ENCODE measurements at regions not wholly inside any gene's neighbourhood (a gene's known extent, or its start where the extent isn't known, plus 50 kb on each side); places are given as distances from the start of the nearest gene placed in this dataset.

GRCh38 chr18:55778788-55779690 is 191.0 kb upstream of the TCF4 start:
- no peak for DNase-seq (ENCODE audit: low read depth)

- DNase-seq (ENCODE audit: low read depth): no peak
Observed at GRCh38 chr18:55777666-55778304, 189.8 kb upstream of the TCF4 start.

GRCh38 chr18:55775972-55776371 is 188.0 kb upstream of the TCF4 start:
- no peak for DNase-seq (ENCODE audit: low read depth)

- no peak for DNase-seq (ENCODE audit: low read depth)
Observed at GRCh38 chr18:55774505-55774904, 186.5 kb upstream of the TCF4 start.

- no peak for DNase-seq (ENCODE audit: low read depth)
Observed at GRCh38 chr18:55768255-55768654, 180.3 kb upstream of the TCF4 start.

- no peak for DNase-seq (ENCODE audit: low read depth)
Observed at GRCh38 chr18:55764386-55764785, 176.4 kb upstream of the TCF4 start.

- DNase-seq (ENCODE audit: low read depth): no peak
Observed at GRCh38 chr18:55763805-55764204, 175.8 kb upstream of the TCF4 start.

- no peak for DNase-seq (ENCODE audit: low read depth)
Observed at GRCh38 chr18:55763298-55763697, 175.3 kb upstream of the TCF4 start.

GRCh38 chr18:55762424-55762823 is 174.4 kb upstream of the TCF4 start:
- no peak for DNase-seq (ENCODE audit: low read depth)

GRCh38 chr18:55753643-55754263 is 165.8 kb upstream of the TCF4 start:
- no peak for DNase-seq (ENCODE audit: low read depth)

- DNase-seq (ENCODE audit: low read depth): no peak
Observed at GRCh38 chr18:55751476-55751875, 163.5 kb upstream of the TCF4 start.

- DNase-seq (ENCODE audit: low read depth): no peak
Observed at GRCh38 chr18:55748227-55748738, 160.3 kb upstream of the TCF4 start.

- no peak for DNase-seq (ENCODE audit: low read depth)
Observed at GRCh38 chr18:55744206-55744605, 156.2 kb upstream of the TCF4 start.

- no peak for DNase-seq (ENCODE audit: low read depth)
Observed at GRCh38 chr18:55743736-55744135, 155.7 kb upstream of the TCF4 start.

- no peak for DNase-seq (ENCODE audit: low read depth)
Observed at GRCh38 chr18:55743133-55743532, 155.1 kb upstream of the TCF4 start.

GRCh38 chr18:55739488-55739887 is 151.5 kb upstream of the TCF4 start:
- DNase-seq (ENCODE audit: low read depth): no peak

- no peak for DNase-seq (ENCODE audit: low read depth)
Observed at GRCh38 chr18:55738483-55739114, 150.6 kb upstream of the TCF4 start.

- DNase-seq (ENCODE audit: low read depth): no peak
Observed at GRCh38 chr18:55737781-55738468, 149.9 kb upstream of the TCF4 start.

- no peak for DNase-seq (ENCODE audit: low read depth)
Observed at GRCh38 chr18:55737266-55737665, 149.3 kb upstream of the TCF4 start.

- no peak for DNase-seq (ENCODE audit: low read depth)
Observed at GRCh38 chr18:55735969-55736368, 148.0 kb upstream of the TCF4 start.

GRCh38 chr18:55735199-55735855 is 147.3 kb upstream of the TCF4 start:
- DNase-seq (ENCODE audit: low read depth): no peak
